ENCODE measurements at regions not wholly inside any gene's neighbourhood (a gene's known extent, or its start where the extent isn't known, plus 50 kb on each side); places are given as distances from the start of the nearest gene placed in this dataset.

- Histone ChIP-seq H3K27me3 (replicated peaks in 1 of 4; ENCODE audit: control extremely low read depth in 1 of 4, control insufficient read depth in 3 of 4, insufficient read depth in 4 of 4, low read length in 3 of 4) (no peaks in the 10 kb centered on the region), H4K20me1 (ENCODE audit: control insufficient read depth, insufficient read depth, low read length, poor library complexity, severe bottlenecking) (no peaks in the 10 kb centered on the region), H3K9ac (ENCODE audit: low read length) (no peak overlapping the region), H3K27ac (ENCODE audit: low read length in 2 of 2) (no peak overlapping the region), H3K79me2 (ENCODE audit: control insufficient read depth, insufficient read depth, low read length) (no peaks in the 10 kb centered on the region), H3K4me2 (replicated peaks; ENCODE audit: low read depth, low read length, poor library complexity, severe bottlenecking) (no peak overlapping the region), H3K9me3 (ENCODE audit: control extremely low read depth in 1 of 3, control insufficient read depth in 2 of 3, insufficient read depth in 1 of 3, low read length in 2 of 3) (peaks cover 2 to 4% (median 3%) of the 10 kb centered on the region in 3 donors), H3K36me3 (replicated peaks in 1 of 2; ENCODE audit: control extremely low read depth in 1 of 2, control insufficient read depth in 1 of 2, extremely low read depth in 1 of 2, insufficient read depth in 2 of 2, low read length in 1 of 2) (no peaks in the 10 kb centered on the region), H3K4me3 (ENCODE audit: control extremely low read depth in 1 of 5, extremely low read depth in 1 of 5, insufficient read depth in 1 of 5, low read depth in 2 of 5, low read length in 4 of 5) (no peak overlapping the region), H2AFZ (ENCODE audit: insufficient read depth, low read depth, low read length, poor library complexity, severe bottlenecking) (no peak overlapping the region), H3K4me1 (ENCODE audit: control insufficient read depth in 2 of 2, insufficient read depth in 2 of 2, low read length in 2 of 2) (peaks cover 3 to 8% of the 10 kb centered on the region in 2 donors)
- intact Hi-C loops (cut with micrococcal nuclease) = no loop called here
- POLR2A ChIA-PET = no interaction called here
- peaks cover 14% of the 10 kb centered on the region for H3K4me1 Mint-ChIP-seq
- no peak for TF ChIP-seq CTCF (IDR thresholded peaks at IDR 0.05)
- TF ChIP-seq EZH2 (IDR thresholded peaks at IDR 0.05; ENCODE audit: borderline replicate concordance, insufficient read depth, low read depth, low read length, poor library complexity, severe bottlenecking) = no peak
- no peak for DNase-seq
- CTCF ChIA-PET = no interaction called here
- H3K9me3 Mint-ChIP-seq (ENCODE audit: insufficient read depth) = peaks cover 9% of the 10 kb centered on the region
- peaks cover 5% of the 10 kb centered on the region for H3K27me3 Mint-ChIP-seq
- no peak for ATAC-seq (ENCODE audit: low read depth)
- H3K27ac Mint-ChIP-seq = no peak overlapping the region
- 80% methylated on average over 1 of the region's 3 CpGs for WGBS (ENCODE audit: insufficient coverage)
- H3K4me3 Mint-ChIP-seq = no peak overlapping the region
Measured at GRCh38 chr4:151908201-151908600, 147.4 kb upstream of the GATB start.

GRCh38 chr4:151906438-151906837 lies 145.6 kb upstream of the GATB start:
- Mint-ChIP-seq H3K4me1 (peaks cover 14% of the 10 kb centered on the region), H3K27ac (no peak overlapping the region), H3K27me3 (no peaks in the 10 kb centered on the region), H3K9me3 (ENCODE audit: insufficient read depth) (peaks cover 21% of the 10 kb centered on the region), H3K4me3 (no peak overlapping the region)
- ATAC-seq (ENCODE audit: low read depth) (no peak), DNase-seq (no peak)
- Histone ChIP-seq H3K27ac (ENCODE audit: low read length in 2 of 2) (no peak overlapping the region), H3K36me3 (replicated peaks in 1 of 2; ENCODE audit: control extremely low read depth in 1 of 2, control insufficient read depth in 1 of 2, extremely low read depth in 1 of 2, insufficient read depth in 2 of 2, low read length in 1 of 2) (no peaks in the 10 kb centered on the region), H2AFZ (ENCODE audit: insufficient read depth, low read depth, low read length, poor library complexity, severe bottlenecking) (no peak overlapping the region), H3K79me2 (ENCODE audit: control insufficient read depth, insufficient read depth, low read length) (no peaks in the 10 kb centered on the region), H3K9me3 (ENCODE audit: control extremely low read depth in 1 of 3, control insufficient read depth in 2 of 3, insufficient read depth in 1 of 3, low read length in 2 of 3) (peaks cover 4 to 12% (median 8%) of the 10 kb centered on the region in 3 donors), H3K4me1 (ENCODE audit: control insufficient read depth in 2 of 2, insufficient read depth in 2 of 2, low read length in 2 of 2) (peaks cover 3 to 8% of the 10 kb centered on the region in 2 donors), H3K27me3 (replicated peaks in 1 of 4; ENCODE audit: control extremely low read depth in 1 of 4, control insufficient read depth in 3 of 4, insufficient read depth in 4 of 4, low read length in 3 of 4) (no peaks in the 10 kb centered on the region), H3K4me2 (replicated peaks; ENCODE audit: low read depth, low read length, poor library complexity, severe bottlenecking) (no peak overlapping the region), H4K20me1 (ENCODE audit: control insufficient read depth, insufficient read depth, low read length, poor library complexity, severe bottlenecking) (no peaks in the 10 kb centered on the region), H3K4me3 (ENCODE audit: control extremely low read depth in 1 of 5, extremely low read depth in 1 of 5, insufficient read depth in 1 of 5, low read depth in 2 of 5, low read length in 4 of 5) (no peak overlapping the region), H3K9ac (ENCODE audit: low read length) (no peak overlapping the region)
- TF ChIP-seq CTCF (IDR thresholded peaks at IDR 0.05) (no peak), EZH2 (IDR thresholded peaks at IDR 0.05; ENCODE audit: borderline replicate concordance, insufficient read depth, low read depth, low read length, poor library complexity, severe bottlenecking) (no peak)
- intact Hi-C loops (cut with micrococcal nuclease) = no loop called here
- POLR2A ChIA-PET = no interaction called here
- no CpG with 5 or more reads among the region's 4 CpGs for WGBS (ENCODE audit: insufficient coverage)
- CTCF ChIA-PET = no interaction called here

All from B cell (primary cell).